Keratinocyte (primary cell): ENCODE measurements at regions not wholly inside any gene's neighbourhood (a gene's known extent, or its start where the extent isn't known, plus 50 kb on each side); places are given as distances from the start of the nearest gene placed in this dataset.

ENCODE experiments used
- EZH2 ChIP-seq: IDR thresholded peaks from one replicate; pipeline ENCODE4 v1.6.1; 2012; ENCODE audit warnings: inconsistent platforms, mild to moderate bottlenecking, low read length, moderate library complexity
- TF ChIP-seq, protein P1 (sequence below), 3 experiments: IDR thresholded peaks in 1 of 3; conservative IDR thresholded peaks in 1 of 3; optimal IDR thresholded peaks in 1 of 3; 2 replicates in 2 of 3; 3 replicates in 1 of 3; pipeline versions ENCODE3 to v1.5.1; 2011; ENCODE audit warnings: low read length in 3 of 3, mild to moderate bottlenecking in 3 of 3, moderate library complexity in 2 of 3, control low read depth in 1 of 3, inconsistent platforms in 1 of 3; ENCODE audit not compliant: insufficient read depth in 2 of 3; ENCODE audit errors: extremely low read depth in 1 of 3

DNA sequence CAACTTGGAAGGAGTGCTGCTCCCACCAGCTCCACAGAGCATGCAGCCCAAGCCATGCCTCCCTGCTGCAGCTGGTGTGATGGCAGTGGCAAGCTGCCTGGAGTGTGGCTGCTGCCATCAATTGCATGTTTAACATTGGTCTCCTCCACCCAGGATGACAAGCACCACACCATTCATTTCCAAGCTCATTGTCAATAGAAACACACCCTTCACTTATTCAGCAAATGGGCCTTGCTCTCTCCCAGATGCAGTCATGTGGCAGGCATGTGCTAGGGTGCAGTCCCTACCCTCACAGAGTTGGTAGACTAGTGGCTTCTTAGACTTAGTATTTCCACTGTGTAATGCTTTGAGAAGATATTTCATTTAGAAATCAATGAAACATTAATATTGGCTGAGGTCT lies 70.8 kb upstream of the FGF14 start:
- TF ChIP-seq, protein P1, sequence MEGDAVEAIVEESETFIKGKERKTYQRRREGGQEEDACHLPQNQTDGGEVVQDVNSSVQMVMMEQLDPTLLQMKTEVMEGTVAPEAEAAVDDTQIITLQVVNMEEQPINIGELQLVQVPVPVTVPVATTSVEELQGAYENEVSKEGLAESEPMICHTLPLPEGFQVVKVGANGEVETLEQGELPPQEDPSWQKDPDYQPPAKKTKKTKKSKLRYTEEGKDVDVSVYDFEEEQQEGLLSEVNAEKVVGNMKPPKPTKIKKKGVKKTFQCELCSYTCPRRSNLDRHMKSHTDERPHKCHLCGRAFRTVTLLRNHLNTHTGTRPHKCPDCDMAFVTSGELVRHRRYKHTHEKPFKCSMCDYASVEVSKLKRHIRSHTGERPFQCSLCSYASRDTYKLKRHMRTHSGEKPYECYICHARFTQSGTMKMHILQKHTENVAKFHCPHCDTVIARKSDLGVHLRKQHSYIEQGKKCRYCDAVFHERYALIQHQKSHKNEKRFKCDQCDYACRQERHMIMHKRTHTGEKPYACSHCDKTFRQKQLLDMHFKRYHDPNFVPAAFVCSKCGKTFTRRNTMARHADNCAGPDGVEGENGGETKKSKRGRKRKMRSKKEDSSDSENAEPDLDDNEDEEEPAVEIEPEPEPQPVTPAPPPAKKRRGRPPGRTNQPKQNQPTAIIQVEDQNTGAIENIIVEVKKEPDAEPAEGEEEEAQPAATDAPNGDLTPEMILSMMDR (optimal IDR thresholded peaks at IDR 0.05 in 1 of 3, IDR thresholded peaks at IDR 0.05 in 1 of 3, conservative IDR thresholded peaks at IDR 0.05 in 1 of 3; ENCODE audit: extremely low read depth in 1 of 3, insufficient read depth in 2 of 3, low read length in 3 of 3) = no peak
- TF ChIP-seq EZH2 = no peak
